GM19025 (cell line): ENCODE measurements at regions not wholly inside any gene's neighbourhood (a gene's known extent, or its start where the extent isn't known, plus 50 kb on each side); places are given as distances from the start of the nearest gene placed in this dataset.
"Not testable (repeated sequence)": the region's sequence is repeated elsewhere in the genome, so short reads cannot be mapped to it uniquely, and the experiment has no call there.

Experiments
- ATAC-seq: cut with Tn5 transposase; IDR thresholded peaks from one replicate; pipeline ENCODE4 v1.9.1; 2021; ENCODE audit warnings: mild to moderate bottlenecking, low read depth, moderate library complexity; ENCODE audit not compliant: unreplicated experiment

DNA sequence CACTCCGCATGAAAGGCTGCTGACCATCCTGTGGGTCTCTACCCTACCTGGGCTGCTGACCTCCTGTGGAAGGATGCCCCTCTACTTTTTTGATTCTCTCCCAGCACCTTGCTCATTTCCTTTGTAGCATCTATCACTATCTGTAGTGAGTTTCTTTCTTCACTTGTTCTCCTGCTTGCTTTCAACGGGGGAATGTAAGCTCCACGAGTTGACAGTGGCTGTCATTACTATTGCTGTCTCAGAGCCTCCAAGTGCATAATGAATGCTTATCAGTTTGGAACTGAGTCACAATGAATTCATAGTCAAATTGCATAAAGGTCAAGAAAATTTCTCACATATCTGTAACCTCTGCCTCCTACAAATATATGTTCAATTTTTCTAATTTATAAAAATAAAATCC, 477.7 kb downstream of the PLCL1 start:
- no peak for ATAC-seq

DNA sequence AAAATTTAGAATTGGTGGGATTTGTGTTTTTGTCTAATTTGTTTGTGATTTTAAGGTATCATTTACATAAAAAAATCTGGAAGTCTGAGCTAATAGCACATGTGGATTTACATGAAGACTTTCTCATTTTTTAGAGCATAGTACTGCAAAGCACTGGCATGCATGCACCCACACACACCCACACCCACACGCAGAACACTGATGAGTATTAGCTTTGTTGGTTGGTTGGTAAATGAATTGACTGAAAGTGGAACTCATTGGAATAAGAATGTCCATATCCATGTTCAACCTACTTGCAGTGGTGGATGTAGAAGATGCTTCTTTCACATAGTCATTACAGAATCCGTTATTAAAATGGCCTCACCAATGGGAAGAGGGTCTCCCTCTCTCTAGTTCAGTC, 475.8 kb downstream of the PLCL1 start:
- ATAC-seq, result no peak

DNA sequence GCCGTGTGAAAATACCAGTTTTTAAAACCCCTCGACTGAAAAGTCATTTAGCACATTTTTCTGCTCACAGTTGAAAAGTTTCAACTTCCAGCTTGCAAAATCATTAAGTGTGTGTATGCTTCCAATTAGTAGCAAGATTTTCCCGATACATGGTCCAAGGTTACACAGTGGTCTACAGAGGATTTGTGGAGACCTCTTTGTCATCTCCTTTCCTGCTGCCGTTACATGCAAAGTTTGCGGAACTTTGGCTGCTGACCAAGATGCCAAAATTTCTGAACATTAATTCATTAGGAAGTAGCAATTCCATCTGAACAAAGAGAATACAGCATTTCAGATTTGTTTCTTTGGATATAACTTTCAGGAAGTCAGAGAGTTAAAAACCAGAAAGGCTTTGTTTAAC, 474.6 kb downstream of the PLCL1 start:
- ATAC-seq, result no peak

DNA sequence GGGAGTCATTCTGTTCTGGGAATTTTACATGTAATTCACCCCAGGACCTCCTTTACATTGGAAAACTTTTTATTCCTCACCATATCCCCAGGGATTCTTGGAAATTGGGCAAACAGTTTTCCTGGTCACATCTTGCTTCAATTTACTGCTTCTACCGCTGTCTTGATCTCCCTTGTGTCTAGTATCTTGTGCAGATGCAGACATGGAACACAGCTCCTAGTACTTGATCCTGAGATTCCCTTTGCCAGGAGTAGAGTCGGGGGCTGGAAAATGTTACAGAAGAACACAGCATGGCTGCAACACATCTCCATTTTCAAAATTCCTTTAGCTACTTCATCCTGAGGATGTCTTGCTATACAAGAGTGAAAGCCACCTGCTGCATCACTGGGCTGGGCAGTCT, 472.8 kb downstream of the PLCL1 start:
- ATAC-seq, result no peak

DNA sequence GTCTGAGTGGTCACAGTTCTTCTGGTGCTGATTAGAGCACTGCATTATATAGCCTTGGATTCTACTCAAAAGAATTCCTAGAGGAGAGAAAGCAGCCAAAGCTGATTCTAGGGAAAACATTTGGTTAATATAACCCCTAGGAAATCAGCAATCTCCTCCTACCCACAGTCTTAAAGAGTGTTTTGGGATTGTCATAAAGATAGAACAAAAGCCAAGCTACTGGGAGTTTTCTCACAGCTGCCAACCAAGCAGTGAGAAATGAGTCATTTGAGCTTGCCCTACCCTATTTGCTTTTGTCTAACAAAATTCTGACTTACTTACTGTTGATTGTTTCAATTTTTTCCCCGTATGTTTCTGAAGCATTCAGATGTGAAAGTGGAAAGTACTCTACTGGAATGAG, 469.3 kb downstream of the PLCL1 start:
- ATAC-seq, result no peak

DNA sequence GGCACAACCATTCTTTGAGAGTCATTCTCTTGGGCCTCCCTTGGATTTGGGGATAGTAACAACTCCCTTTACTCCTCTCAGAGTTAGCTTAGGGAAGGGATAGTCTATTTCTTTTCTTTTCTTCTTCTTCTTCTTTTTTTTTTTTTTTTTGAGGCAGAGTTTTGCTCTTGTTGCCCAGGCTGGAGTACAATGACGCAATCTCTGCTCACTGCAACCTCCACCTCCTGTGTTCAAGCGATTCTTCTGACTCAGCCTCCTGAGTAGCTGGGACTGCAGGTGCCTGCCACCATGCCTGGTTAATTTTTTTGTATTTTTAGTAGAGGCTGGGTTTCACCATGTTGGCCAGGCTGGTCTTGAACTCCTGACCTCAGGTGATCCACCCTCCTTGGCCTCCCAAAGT, 465.8 kb downstream of the PLCL1 start:
- not testable (repeated sequence) for ATAC-seq

DNA sequence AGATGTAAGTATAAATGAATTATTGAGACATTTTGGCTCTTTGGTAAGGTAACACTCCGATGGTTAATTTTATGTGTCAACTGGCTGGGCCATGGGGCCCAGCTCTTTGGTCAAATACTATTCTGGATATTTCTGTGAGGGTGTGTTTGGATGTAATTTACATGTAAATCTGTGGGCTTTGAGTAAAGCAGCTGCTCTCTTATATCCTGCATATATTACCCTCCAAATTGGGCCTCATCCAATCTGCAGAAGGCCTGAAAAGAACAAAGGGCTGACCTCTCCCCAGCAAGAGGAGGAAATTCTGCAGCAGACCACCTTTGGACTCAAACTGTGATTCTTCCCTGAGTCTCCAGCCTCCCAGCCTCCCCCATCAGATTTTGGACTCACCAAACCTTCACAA, 464.1 kb downstream of the PLCL1 start:
- ATAC-seq, result no peak

DNA sequence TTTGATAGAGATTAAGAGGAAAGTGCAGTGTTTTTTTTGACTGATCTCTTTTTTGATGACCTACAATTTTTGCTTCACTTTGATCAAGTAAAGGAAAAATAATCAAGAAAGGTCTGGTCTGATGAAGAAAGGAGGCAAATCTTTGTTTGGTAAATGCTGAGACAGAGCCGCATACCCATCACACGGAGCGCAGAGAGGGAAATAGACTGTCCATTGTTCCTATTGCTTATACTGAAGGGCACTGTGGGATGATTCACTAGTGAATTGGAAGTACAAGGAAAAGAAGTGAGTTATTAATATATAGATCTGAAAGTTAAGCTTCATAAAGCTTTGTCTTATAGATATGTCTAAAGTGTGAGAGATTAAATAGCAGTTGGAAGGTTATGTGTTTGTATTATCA, 455.1 kb downstream of the PLCL1 start:
- ATAC-seq, result no peak

DNA sequence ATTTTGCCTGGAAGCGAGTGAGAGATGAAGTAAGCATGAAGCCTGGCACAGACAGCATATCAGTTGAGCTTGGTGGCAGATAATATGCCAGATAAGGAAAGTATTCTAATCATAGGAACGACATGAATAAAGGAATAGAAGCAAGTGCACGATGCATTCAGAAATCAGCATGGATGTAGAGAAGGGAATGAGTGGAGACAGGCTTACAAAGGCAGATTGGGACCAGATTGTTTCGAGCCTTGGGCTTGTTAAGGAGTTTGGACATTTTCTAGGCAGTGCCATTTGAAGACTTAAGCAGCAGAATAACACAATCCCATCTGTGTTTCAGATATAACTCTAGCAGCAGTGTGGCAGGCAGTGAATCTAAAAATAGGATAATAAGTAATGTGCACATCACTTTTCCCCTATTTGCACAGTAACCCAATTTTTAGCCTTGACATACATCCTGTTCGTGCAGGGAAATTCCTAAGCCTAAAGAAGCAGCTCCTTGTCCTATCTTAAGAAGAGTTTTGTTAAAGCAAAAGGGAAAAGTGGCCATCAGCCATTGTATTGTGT, 450.2 kb downstream of the PLCL1 start:
- no peak for ATAC-seq

DNA sequence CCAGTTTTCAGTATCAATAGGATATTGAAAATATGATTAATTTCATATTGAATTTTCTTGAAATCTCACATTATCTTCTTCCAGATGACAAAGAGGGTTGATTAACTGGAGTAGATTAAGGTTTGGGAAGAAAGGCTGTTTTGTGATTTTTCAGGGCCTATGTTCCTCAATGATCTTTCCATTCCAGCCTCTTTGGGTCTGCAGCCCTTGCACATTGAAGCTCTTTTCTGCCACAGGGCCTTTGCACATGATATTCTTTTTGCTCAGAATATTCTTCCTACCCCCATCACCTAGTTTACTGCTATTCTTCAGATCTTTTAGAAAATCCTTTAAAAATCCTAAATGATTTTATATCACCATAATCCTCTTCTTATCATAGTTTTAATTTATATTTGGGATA, 449.6 kb downstream of the PLCL1 start:
- ATAC-seq, result no peak

DNA sequence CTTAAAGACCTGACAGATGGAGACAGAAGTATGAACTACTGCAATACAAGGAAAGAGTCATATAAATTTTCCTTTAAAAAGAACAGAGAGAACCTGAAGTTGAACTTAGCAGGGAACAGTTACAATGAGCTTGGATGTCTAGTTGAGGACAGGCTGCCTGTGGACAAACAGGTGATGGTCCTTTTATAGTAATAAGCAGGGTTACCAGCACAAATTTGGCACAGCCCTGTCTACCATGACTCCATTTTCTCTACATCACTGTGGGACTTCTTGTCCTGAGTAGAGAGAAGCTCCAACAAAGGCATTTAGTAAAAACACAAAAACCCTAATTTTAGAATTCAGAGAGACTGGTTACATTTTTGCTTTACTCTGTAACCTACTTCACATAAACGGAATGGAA, 448.1 kb downstream of the PLCL1 start:
- no peak for ATAC-seq

DNA sequence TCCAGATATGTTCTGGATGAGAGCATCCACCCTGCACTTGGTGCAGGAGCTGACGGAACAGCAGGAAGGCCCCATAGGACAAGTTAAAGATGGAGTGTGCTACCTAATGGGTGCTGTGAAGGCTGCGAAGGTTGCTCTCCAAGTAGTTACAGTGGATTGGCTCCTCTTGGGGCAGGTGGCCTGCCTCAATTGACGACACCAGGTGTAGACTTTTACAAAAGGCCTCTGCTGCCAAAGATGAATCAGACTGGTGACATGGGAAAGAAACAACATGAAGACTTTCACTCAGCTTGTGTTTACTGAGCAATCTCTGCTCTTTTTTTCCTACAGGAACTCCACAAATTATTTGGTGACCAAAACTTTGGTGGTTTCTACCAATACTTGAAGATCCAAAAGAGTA, 437.7 kb downstream of the PLCL1 start:
- no peak for ATAC-seq

DNA sequence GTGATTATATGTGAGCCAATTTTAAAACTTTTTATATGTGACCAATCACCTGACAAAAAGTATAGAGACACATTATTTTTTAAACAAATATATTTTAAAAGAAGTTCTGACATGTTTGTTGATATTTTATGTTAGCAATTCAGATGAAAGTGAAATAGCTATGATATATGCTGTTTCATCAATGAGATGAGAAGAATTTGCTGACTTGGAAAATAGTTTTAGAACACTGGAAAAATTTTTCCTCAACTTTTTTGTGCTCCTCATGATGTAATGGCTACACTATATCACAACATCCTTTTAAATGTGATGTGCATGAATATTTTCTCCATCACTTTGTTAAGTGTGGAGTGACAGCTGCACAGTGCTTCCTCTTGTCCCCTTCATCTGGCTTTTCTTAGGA, 434.0 kb downstream of the PLCL1 start:
- no peak for ATAC-seq

DNA sequence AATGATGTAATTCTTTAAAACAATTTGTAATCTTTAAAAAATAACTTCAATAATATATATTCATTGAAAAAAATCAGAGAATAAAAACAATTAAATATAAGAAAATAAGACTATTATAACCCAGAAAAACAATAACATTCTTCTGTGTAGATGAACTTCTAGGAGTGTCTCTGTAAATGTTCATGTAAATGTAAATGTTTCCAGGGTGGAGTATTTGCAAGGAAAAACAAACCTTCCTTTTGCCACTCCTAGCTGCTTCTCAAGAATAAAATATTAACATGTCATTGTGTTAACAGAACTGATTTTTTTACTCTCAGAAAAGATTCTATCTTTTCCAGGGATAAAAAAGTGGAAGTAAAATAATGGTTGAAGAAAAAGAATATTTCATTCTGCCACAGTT, 431.9 kb downstream of the PLCL1 start:
- no peak for ATAC-seq

DNA sequence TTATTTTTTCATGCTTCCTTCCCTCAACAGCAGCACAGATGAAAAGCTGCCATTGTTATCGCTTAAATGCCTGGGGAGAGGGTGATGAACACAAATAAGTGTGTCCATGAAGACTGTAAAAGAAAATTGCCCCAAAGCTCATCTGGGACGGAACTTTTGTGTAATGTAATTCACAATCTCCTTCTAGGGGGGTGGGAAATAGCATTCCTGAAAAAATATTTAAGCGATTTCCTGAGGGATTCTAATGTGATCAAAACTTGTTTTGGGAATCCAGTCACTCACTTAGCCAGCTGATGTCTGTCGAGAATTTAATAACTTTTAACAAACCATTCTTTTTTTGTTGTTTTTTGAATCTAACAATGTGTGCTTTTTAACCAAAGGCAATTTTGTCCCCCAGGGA, 427.9 kb downstream of the PLCL1 start:
- ATAC-seq, result no peak

DNA sequence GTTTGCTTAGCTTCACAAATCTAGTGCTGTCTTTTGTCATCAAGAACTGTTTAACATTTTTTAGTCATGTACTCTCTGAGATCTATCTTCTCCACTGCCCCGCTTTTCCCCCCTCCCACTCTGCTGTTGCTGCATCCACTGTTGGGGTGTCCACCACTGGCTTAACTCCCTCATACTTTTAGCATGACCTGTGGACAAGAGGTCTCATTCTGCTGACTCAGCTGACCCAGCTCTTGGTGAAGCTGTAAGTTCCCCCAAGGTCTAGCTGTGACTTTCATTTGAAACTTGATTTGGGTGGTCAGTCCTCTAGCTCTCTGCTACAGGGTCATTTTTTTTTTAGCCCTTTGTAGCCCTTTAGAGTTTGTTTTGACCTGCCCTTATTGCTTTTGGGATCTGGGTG, 427.2 kb downstream of the PLCL1 start:
- ATAC-seq, result no peak

DNA sequence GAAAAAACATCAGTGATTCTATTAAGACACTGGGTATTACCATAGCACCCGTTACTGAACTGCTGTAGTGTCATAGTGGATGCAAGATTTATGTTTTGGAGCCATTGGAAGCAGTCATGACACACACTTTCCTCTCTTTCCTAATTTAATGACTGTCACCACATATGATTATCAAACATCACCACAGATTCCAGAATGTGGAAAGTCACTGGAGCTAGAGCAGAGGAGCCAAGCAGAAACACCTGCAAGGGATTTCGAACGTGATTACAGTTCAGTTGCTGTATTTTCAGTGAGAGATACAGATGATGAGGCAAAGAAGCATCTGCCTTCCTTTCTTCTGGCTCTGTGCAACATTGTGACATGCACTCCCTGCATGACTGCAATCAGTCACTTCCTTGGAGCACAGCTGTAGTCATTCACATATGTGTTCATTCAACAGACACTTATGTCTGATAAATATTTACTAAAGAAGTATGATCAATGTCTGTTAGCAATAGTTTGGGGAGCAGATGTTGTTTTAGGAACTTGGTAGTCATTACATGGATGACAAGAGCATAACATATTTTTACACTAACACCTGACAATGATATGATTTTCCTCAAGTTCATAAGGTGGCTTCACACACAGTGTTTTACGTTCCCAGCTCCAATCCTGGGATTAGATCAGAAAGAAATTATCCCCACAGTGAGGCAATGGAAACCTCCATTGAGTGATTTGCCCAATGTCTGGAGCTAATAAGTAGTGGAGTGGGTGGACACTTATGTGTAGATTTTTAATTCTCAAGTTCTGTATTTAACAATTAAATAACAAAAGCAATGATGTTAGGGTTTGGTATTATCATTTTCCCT, 416.6 kb downstream of the PLCL1 start:
- ATAC-seq, result no peak

DNA sequence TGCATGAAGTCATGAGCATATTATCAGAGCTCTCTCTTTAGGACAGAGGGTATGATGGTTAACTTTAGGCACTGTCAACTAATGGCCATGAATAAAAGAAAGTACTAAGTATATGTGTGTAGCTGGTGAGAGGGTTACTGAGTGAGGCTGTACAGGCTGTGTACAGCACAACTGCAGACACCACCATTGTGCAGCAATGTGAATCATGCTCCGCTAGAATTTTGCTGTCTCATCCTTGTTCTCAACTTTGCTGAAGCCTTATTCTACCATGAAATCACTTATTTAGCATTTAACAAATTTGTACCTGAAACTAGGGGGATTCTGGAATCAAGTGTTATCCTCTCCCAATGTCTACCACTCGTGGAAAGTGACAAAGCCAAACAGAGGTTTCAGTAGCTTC, 414.9 kb downstream of the PLCL1 start:
- ATAC-seq, result no peak

DNA sequence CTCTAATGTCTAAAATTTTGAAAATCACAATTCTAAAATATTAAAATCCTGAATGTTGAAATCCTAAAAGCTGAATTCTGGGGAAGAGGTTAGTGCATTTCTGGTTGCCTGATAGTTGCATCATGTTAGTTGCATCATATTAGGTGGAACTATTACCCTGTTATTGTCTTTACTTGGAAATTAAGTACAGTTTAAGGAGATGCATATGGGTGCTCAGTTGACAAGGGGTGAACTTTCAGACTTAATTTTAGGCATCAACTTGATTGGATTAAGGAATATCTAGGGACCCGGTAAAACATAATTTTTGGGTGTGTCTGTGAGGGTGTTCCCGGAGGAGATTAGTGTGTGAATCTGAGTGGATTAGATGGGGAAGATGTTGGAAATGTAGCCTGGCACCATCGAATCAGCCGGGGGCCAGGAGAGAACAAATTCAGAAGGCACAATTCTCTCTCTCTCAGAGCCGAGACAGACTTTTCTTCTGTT, 409.8 kb downstream of the PLCL1 start:
- no peak for ATAC-seq

DNA sequence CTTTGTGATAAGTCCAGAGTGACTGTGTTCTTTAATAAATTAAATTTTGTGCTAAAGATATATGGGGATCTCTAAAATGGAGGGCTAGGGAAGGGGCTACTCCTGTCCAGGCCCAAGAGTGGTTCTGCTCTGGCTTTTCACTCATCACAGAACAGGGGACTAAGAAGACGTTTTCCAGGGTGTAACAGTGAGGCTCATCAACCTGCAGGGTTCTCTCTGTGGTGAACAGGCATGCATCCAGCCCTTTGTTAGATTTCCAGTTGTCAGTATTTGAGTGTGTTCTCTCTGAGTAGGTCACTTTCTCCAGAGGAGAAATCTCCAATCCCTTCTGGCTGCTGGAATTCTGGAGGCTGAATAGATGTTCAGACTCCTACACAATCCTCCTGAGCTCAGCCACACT, 408.9 kb downstream of the PLCL1 start:
- no peak for ATAC-seq

DNA sequence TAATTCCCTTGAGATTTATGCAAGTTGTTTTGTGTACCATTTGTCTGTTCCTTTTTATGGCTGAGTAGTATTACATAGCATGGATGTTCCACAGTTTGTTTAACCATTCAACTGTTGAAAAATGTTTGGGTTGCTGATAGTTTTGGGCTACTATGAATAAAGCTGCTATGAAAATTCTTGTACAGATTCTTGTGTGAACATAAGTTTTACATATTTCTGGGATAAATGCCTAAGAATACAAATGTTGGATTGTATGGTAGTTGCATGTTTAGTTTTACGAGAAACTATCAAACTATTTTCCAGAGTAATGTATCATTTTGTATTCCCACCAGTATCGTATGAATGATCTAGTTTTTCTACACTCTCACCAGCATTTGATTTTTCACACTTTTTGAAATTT, 407.3 kb downstream of the PLCL1 start:
- no peak for ATAC-seq

DNA sequence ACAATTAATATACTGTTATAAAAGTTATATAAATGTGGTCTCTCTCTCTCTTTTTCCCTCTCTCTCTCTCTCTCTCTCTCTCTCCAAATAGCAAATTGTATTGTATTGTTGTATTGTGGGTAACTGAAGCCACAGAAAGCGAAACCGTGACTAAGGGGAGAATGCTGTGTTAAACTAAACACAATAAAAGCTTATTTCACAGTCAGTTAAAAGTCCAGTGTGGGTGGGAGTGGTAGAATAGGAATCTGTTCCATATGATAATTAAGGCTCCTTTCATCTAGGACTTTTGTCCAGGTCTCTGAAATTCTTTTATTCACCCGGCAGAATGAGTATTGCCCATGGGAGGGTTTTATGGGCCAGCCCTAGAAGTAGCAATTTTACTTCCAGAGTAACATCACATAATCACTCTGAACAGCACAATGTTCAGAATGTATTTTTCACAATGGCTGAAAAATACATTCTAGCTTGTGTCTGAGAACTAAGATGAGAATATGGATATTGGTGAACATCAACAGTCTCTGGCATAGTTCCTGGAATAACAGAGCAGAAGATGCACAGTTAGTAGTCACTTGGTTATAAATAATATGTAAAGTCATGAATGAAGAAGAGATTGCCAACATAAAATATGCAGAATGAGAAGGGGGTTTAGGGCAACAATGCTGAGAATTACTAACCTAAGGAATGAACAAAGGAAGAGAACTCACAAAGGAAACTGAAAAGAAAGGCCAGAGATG, 399.1 kb downstream of the PLCL1 start:
- ATAC-seq, result no peak
